Astrocyte of the cerebellum (primary cell): ENCODE measurements at regions not wholly inside any gene's neighbourhood (a gene's known extent, or its start where the extent isn't known, plus 50 kb on each side); places are given as distances from the start of the nearest gene placed in this dataset.

Experiments
- DNase-seq: peaks from one replicate; pipeline ENCODE4 v3.0.0-alpha.2; 2011; ENCODE audit warnings: low read depth
- H3K4me3 ChIP-seq: 2 replicates; pipeline ENCODE4 v1.5.1; 2011; ENCODE audit warnings: mild to moderate bottlenecking, low read depth, low read length, moderate library complexity
- CTCF ChIP-seq: IDR thresholded peaks from 2 replicates; pipeline ENCODE4 v1.5.1; 2012; ENCODE audit warnings: low read length, low read depth, moderate library complexity, mild to moderate bottlenecking; ENCODE audit errors: missing control alignments
- in situ Hi-C: cut with HindIII; loops from 2 replicates; pipeline ENCODE4 v1.10.0; 2017; ENCODE audit warnings: low sequenced_read_pairs

- no peak for TF ChIP-seq CTCF
- in situ Hi-C loops: no loop called here
- DNase-seq: peak; percentile 24
- H3K4me3 ChIP-seq: no peak overlapping the region
Observed at GRCh38 chr14:71733210-71733883, 198.9 kb upstream of the RGS6 start.

- no peak for DNase-seq
- no peak for TF ChIP-seq CTCF
- in situ Hi-C loops: no loop called here
- no peak overlapping the region for H3K4me3 ChIP-seq
Observed at GRCh38 chr14:71734076-71734475, 198.2 kb upstream of the RGS6 start.

DNA sequence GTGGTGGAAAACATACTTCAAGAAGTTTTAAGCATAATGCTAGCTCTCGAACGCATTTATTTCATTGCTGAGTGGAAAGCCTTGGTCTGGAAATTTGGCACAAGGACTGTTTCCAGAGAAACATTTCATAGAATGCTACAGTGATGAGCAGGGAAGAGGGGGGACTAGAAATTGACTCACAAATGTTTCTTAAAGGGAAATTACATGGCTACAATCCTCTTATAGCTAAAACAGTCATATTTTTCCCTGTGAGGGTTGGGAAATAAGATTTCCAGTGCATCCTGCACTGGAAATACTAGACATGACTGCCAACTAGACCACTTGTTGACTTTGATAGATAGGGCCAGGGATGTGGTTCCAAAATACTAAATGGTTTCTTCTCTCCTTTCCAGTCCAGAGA, 197.3 kb upstream of the RGS6 start:
- in situ Hi-C loops: no loop called here
- H3K4me3 ChIP-seq: no peak overlapping the region
- DNase-seq: no peak
- TF ChIP-seq CTCF: no peak

- no peak overlapping the region for H3K4me3 ChIP-seq
- TF ChIP-seq CTCF: no peak
- in situ Hi-C loops: no loop called here
- no peak for DNase-seq
Observed at GRCh38 chr14:71737760-71738159, 194.5 kb upstream of the RGS6 start.

GRCh38 chr14:71739273-71739990, 192.8 kb upstream of the RGS6 start:
- H3K4me3 ChIP-seq: no peak overlapping the region
- no peak for DNase-seq
- in situ Hi-C loops: no loop called here
- TF ChIP-seq CTCF: peak; percentile 6

DNA sequence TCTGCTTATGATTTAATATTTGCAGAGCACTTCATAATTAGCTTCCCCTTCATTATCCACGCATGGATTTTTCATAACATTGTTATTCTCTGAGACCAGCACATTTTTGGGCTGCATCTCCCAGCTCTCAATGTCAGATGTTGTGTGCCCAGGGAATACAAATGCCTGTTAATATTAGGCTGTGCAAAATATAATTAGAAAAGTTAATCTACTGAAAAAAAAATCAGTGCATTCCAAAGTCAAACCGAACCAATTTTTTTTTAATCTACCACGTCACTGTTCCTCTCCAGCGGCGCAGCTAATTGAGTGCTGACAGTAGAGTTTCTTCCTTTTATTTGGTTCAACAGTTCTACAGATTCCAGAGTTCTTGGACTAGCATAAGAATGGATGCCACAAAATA, 191.0 kb upstream of the RGS6 start:
- in situ Hi-C loops: no loop called here
- H3K4me3 ChIP-seq: no peak overlapping the region
- TF ChIP-seq CTCF: no peak
- no peak for DNase-seq
